HepG2 (cell line): ENCODE measurements at regions not wholly inside any gene's neighbourhood (a gene's known extent, or its start where the extent isn't known, plus 50 kb on each side); places are given as distances from the start of the nearest gene placed in this dataset.

Source experiments
- ATAC-seq: fragments of 200-7000 bp; cut with Tn5 transposase; 3 replicates; pipeline ENCODE4 v1.9.1; 2020; ENCODE audit warnings: mild to moderate bottlenecking, moderate library complexity
- BruUV-seq: library from RNA; stranded (reverse); fragments of 400-500 nt; replicated peaks from 2 replicates; lab custom pipeline; 2021; lab: Mats Ljungman, UMichigan
- CTCF ChIA-PET: fragments of 300-600 bp; formaldehyde crosslinking; extraction: SDS; loops from one replicate; lab custom pipeline; 2021; ENCODE audit warnings: low total read pairs, inconsistent platforms, low intra/inter-chr PET ratio; lab: Yijun Ruan, JAX
- POLR2A ChIA-PET: fragments of 350-600 bp; sonication (Branson Sonifier 250); formaldehyde crosslinking; loops from one replicate; lab custom pipeline; 2020; ENCODE audit warnings: antibody characterized with exemption, inconsistent platforms; lab: Yijun Ruan, JAX
- DNase-seq: peaks from one replicate; pipeline ENCODE4 v3.0.0-alpha.2; 2015; ENCODE audit warnings: low spot score
- FAIRE-seq: peaks from 3 replicates; lab custom pipeline; 2011; peaks lifted over from hg19 to GRCh38; lab: Jason Lieb, UNC
- H2AFZ ChIP-seq: one replicate; pipeline ENCODE4 v1.6.1; 2011; ENCODE audit warnings: low read length, inconsistent platforms
- H3K27ac ChIP-seq: fragments of 300-600 bp; 3 replicates; pipeline ENCODE4 v1.8.0; 2011; ENCODE audit warnings: mixed run types, mild to moderate bottlenecking, mixed read lengths, low read length, inconsistent platforms; ENCODE audit not compliant: insufficient read depth; ENCODE audit errors: extremely low read length
- H3K27me3 ChIP-seq, 2 experiments: fragments of 200-600 bp in 1 of 2; 2 replicates in 1 of 2; 3 replicates in 1 of 2; pipeline versions ENCODE4 v1.6.0 to v1.8.0; 2011; ENCODE audit warnings: low read length in 2 of 2, mild to moderate bottlenecking in 2 of 2, moderate library complexity in 2 of 2, inconsistent platforms in 1 of 2; ENCODE audit not compliant: insufficient read depth in 2 of 2, control insufficient read depth in 1 of 2
- H3K36me3 ChIP-seq, 2 experiments: fragments of 200-600 bp in 1 of 2; replicated peaks in 1 of 2; 2 replicates in 1 of 2; 3 replicates in 1 of 2; pipeline versions ENCODE4 v1.5.1 to v1.8.0; 2011; ENCODE audit warnings: low read length in 2 of 2, inconsistent platforms in 1 of 2; ENCODE audit not compliant: insufficient read depth in 2 of 2, control insufficient read depth in 1 of 2
- H3K4me1 ChIP-seq: 2 replicates; pipeline ENCODE4 v1.5.1; 2012; ENCODE audit warnings: low read length, inconsistent platforms; ENCODE audit not compliant: insufficient read depth
- H3K4me2 ChIP-seq: 2 replicates; pipeline ENCODE4 v1.6.0; 2011; ENCODE audit warnings: low read depth, low read length, inconsistent platforms
- H3K4me3 ChIP-seq, 3 experiments: fragments of 200-600 bp in 1 of 3; sonication (generic), shearing (Covaris generic) in 1 of 3; replicated peaks in 1 of 3; 2 replicates each; pipeline ENCODE4 v1.5.1; 2011 to 2016; ENCODE audit warnings: low read length in 3 of 3, inconsistent platforms in 2 of 3, low read depth in 2 of 3, mild to moderate bottlenecking in 2 of 3, control low read depth in 1 of 3, mixed read lengths in 1 of 3; ENCODE audit not compliant: insufficient read depth in 1 of 3
- H3K79me2 ChIP-seq: one replicate; pipeline ENCODE4 v1.6.1; 2011; ENCODE audit warnings: low read length, inconsistent platforms; ENCODE audit not compliant: insufficient read depth
- H3K9ac ChIP-seq: 2 replicates; pipeline ENCODE4 v1.6.0; 2011; ENCODE audit warnings: mild to moderate bottlenecking, low read depth, low read length, inconsistent platforms; ENCODE audit not compliant: insufficient read depth
- H3K9me3 ChIP-seq: 2 replicates; pipeline ENCODE4 v1.5.1; 2012; ENCODE audit warnings: mild to moderate bottlenecking, low read length
- H4K20me1 ChIP-seq: 2 replicates; pipeline ENCODE4 v1.6.0; 2011; ENCODE audit warnings: inconsistent platforms, mild to moderate bottlenecking, low read length, moderate library complexity; ENCODE audit not compliant: insufficient read depth
- ARID2 ChIP-seq: sonication (generic); formaldehyde crosslinking; IDR thresholded peaks from 2 replicates; pipeline ENCODE4 v1.8.1; 2022; ENCODE audit warnings: mild to moderate bottlenecking, missing genetic modification reagents, borderline replicate concordance
- ATF1 ChIP-seq: IDR thresholded peaks from 2 replicates; pipeline ENCODE4 v1.6.1; 2016; ENCODE audit warnings: mild to moderate bottlenecking, control low read depth
- BRCA1 ChIP-seq: sonication (generic); formaldehyde crosslinking; IDR thresholded peaks from 2 replicates; pipeline ENCODE4 v1.4.0; 2020; ENCODE audit warnings: missing genetic modification reagents
- CBX1 ChIP-seq: IDR thresholded peaks from one replicate; pipeline ENCODE4 v1.6.1; 2016; ENCODE audit warnings: antibody characterized with exemption, low read depth
- GATA4 ChIP-seq: sonication (generic); IDR thresholded peaks from 2 replicates; pipeline ENCODE4 v1.6.1; 2016; ENCODE audit warnings: antibody characterized with exemption, low read depth, borderline replicate concordance
- IKZF4 ChIP-seq: sonication (generic); formaldehyde crosslinking; IDR thresholded peaks from 2 replicates; pipeline ENCODE4 v1.5.1; 2020; ENCODE audit warnings: borderline replicate concordance, mild to moderate bottlenecking, low read depth, missing genetic modification reagents; ENCODE audit errors: not compliant biosample characterization
- KDM6A ChIP-seq: IDR thresholded peaks from 2 replicates; pipeline ENCODE4 v1.6.1; 2016; ENCODE audit warnings: low read depth
- NR2C2 ChIP-seq: sonication (generic); formaldehyde crosslinking; IDR thresholded peaks from 2 replicates; pipeline ENCODE4 v1.4.0; 2020; ENCODE audit warnings: missing genetic modification reagents, mild to moderate bottlenecking, moderate library complexity, borderline replicate concordance
- POLR2G ChIP-seq: fragments of 200-400 bp; formaldehyde crosslinking; IDR thresholded peaks from 2 replicates; pipeline ENCODE4 v1.6.1; 2018; ENCODE audit warnings: mild to moderate bottlenecking, low read depth, low read length, moderate library complexity
- RCOR2 ChIP-seq: IDR thresholded peaks from 2 replicates; pipeline ENCODE4 v1.6.1; 2016; ENCODE audit warnings: missing biosample characterization, missing genetic modification reagents
- THAP11 ChIP-seq: IDR thresholded peaks from 2 replicates; pipeline ENCODE4 v1.6.1; 2016; ENCODE audit warnings: missing biosample characterization, missing genetic modification reagents
- ZNF136 ChIP-seq: sonication (generic); formaldehyde crosslinking; IDR thresholded peaks from 2 replicates; pipeline ENCODE4 v1.8.1; 2022; ENCODE audit warnings: low read depth, mild to moderate bottlenecking, moderate library complexity, missing genetic modification reagents
- ZNF253 ChIP-seq: sonication (generic); formaldehyde crosslinking; IDR thresholded peaks from 2 replicates; pipeline ENCODE4 v1.8.0; 2022; ENCODE audit warnings: mild to moderate bottlenecking, missing genetic modification reagents, borderline replicate concordance
- ZNF451 ChIP-seq: sonication (generic); formaldehyde crosslinking; IDR thresholded peaks from 2 replicates; pipeline ENCODE4 v1.5.0; 2020; ENCODE audit warnings: mild to moderate bottlenecking, missing genetic modification reagents
- ZNF564 ChIP-seq: sonication (generic); formaldehyde crosslinking; IDR thresholded peaks from 2 replicates; pipeline ENCODE4 v1.8.1; 2023; ENCODE audit warnings: mild to moderate bottlenecking, missing genetic modification reagents
- ZNF570 ChIP-seq: sonication (generic); formaldehyde crosslinking; IDR thresholded peaks from 2 replicates; pipeline ENCODE4 v1.4.0; 2020; ENCODE audit warnings: mild to moderate bottlenecking, missing genetic modification reagents, borderline replicate concordance
- ZNF737 ChIP-seq: sonication (generic); formaldehyde crosslinking; IDR thresholded peaks from 2 replicates; pipeline ENCODE4 v1.5.0; 2020; ENCODE audit warnings: missing genetic modification reagents, mild to moderate bottlenecking, borderline replicate concordance
- ZNF761 ChIP-seq: sonication (generic); formaldehyde crosslinking; conservative IDR thresholded peaks from 2 replicates; pipeline ENCODE4 v1.4.0; 2020; ENCODE audit warnings: mild to moderate bottlenecking, missing genetic modification reagents
- ZNF879 ChIP-seq: sonication (generic); formaldehyde crosslinking; IDR thresholded peaks from 2 replicates; pipeline ENCODE4 v1.8.1; 2023; ENCODE audit warnings: missing genetic modification reagents
- WGBS: methylation state at CpG from one replicate; pipeline ENCODE4 v1.1.6; 2017; ENCODE audit warnings: low lambda C conversion rate; 5-methylcytosine and 5-hydroxymethylcytosine counted together
- in situ Hi-C: cut with HindIII; loops from 2 replicates; pipeline ENCODE4 v1.10.0; 2017; ENCODE audit warnings: low pct_unique_long_range_greater_than_20kb; ENCODE audit not compliant: extremely low pct_ligation_motif_present
- intact Hi-C: fragments of 100-400 bp; cut with micrococcal nuclease; formaldehyde crosslinking; loops from one replicate; pipeline ENCODE4 v1.10.0; 2022; ENCODE audit not compliant: unreplicated experiment
- TF ChIP-seq, protein P1 (sequence below): sonication (generic); formaldehyde crosslinking; IDR thresholded peaks from 2 replicates; pipeline ENCODE4 v1.5.1; 2020; ENCODE audit warnings: mild to moderate bottlenecking, missing genetic modification reagents, borderline replicate concordance
- TF ChIP-seq, protein P2 (sequence below): sonication (generic); formaldehyde crosslinking; IDR thresholded peaks from 2 replicates; pipeline ENCODE4 v1.4.0; 2020; ENCODE audit warnings: missing genetic modification reagents
- TF ChIP-seq, protein P3 (sequence below): IDR thresholded peaks from 2 replicates; pipeline ENCODE4 v1.6.1; 2016; ENCODE audit warnings: control low read depth

DNA sequence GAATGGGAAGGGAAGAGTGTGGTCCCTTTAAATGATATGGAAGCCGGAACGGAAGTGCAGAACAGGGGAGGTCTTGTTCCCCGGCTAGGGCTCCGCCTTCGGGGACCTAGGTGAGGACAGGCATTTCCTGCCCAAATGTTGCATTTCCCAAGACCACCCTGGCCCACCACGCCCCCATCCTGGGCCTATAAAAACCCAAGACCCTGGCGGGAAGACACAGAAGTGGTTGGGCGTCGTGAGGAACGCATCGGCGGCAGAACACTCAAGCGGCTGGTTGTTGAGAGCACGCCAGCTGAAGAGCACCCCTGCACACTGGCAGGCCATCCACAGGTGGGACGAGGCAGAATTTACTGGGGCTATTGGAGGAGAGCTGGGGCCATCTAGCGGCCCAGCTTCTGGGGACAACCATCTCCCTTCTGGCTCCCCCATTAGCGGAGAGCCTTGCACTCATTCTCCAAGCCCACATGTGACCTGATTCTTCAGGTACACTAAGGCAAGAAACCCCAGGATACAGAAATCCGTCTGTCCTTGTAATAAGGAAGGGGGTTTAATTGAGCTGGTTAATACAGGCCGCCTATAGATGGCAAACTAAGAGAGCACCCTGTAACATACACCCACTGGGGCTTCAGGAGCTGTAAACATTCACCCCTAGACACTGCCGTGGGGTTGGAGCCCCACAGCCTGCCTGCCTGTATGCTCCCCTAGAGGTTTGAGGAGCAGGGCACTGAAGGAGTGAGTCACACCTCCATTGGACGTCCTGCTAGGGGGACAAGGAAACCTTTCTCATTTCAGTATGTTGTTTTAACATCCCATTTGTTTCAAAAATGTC, 1327.9 kb downstream of the BRINP3 start:
- intact Hi-C loops: loop anchor here (1.0 kb wide), 1 partner anchor 1221 kb away; no protein-coding TSS in a partner anchor
- Histone ChIP-seq H3K36me3 (no peaks in the 10 kb centered on the region), H3K27me3 (no peaks in the 10 kb centered on the region), H3K4me3 (peak overlapping the region in 2 of 3 experiments; percentile 6 to 13; a peak in 3 of 6 replicates), H3K79me2 (no peaks in the 10 kb centered on the region), H2AFZ (peak overlapping the region; percentile 42), H3K9me3 (no peaks in the 10 kb centered on the region), H3K27ac (no peak overlapping the region), H3K9ac (no peak overlapping the region), H3K4me1 (no peaks in the 10 kb centered on the region), H3K4me2 (peak overlapping the region; percentile 27), H4K20me1 (no peaks in the 10 kb centered on the region)
- FAIRE-seq (no peak), ATAC-seq (peak; percentile 100), DNase-seq (peak; percentile 40)
- POLR2A ChIA-PET: no interaction called here
- BruUV-seq: no TSS peak
- WGBS: 10% methylated on average over 11 of the region's 21 CpGs
- in situ Hi-C loops: no loop called here
- CTCF ChIA-PET: interaction anchor here (1.2 kb wide), 1 partner anchor 367 kb away, joined by 4 read pairs; no protein-coding TSS in a partner anchor
- TF ChIP-seq ATF1 (no peak), ZNF253 (CRISPR knock-in tag) (no peak), ZNF136 (CRISPR knock-in tag) (no peak), POLR2G (0 out of 2 replicates have a peak, but pooled peaks have one; percentile 30), GATA4 (no peak), ZNF761 (CRISPR knock-in tag) (no peak), THAP11 (CRISPR knock-in tag) (no peak), ZNF570 (no peak), NR2C2 (CRISPR knock-in tag) (no peak), RCOR2 (CRISPR knock-in tag) (no peak), ZNF451 (CRISPR knock-in tag) (no peak), BRCA1 (CRISPR knock-in tag) (no peak), KDM6A (CRISPR knock-in tag) (no peak), ZNF879 (CRISPR knock-in tag) (no peak), ARID2 (CRISPR knock-in tag) (no peak), ZNF737 (no peak), CBX1 (no peak), IKZF4 (CRISPR knock-in tag) (peak; percentile 70), ZNF564 (CRISPR knock-in tag) (no peak)
- TF ChIP-seq, protein P1, sequence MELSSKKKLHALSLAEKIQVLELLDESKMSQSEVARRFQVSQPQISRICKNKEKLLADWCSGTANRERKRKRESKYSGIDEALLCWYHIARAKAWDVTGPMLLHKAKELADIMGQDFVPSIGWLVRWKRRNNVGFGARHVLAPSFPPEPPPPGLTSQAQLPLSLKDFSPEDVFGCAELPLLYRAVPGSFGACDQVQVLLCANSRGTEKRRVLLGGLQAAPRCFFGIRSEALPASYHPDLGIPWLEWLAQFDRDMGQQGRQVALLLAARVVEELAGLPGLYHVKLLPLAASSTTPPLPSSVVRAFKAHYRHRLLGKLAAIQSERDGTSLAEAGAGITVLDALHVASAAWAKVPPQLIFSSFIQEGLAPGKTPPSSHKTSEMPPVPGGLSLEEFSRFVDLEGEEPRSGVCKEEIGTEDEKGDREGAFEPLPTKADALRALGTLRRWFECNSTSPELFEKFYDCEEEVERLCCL: no peak
- TF ChIP-seq, protein P2, sequence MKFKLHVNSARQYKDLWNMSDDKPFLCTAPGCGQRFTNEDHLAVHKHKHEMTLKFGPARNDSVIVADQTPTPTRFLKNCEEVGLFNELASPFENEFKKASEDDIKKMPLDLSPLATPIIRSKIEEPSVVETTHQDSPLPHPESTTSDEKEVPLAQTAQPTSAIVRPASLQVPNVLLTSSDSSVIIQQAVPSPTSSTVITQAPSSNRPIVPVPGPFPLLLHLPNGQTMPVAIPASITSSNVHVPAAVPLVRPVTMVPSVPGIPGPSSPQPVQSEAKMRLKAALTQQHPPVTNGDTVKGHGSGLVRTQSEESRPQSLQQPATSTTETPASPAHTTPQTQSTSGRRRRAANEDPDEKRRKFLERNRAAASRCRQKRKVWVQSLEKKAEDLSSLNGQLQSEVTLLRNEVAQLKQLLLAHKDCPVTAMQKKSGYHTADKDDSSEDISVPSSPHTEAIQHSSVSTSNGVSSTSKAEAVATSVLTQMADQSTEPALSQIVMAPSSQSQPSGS (CRISPR knock-in tag): no peak
- TF ChIP-seq, protein P3, sequence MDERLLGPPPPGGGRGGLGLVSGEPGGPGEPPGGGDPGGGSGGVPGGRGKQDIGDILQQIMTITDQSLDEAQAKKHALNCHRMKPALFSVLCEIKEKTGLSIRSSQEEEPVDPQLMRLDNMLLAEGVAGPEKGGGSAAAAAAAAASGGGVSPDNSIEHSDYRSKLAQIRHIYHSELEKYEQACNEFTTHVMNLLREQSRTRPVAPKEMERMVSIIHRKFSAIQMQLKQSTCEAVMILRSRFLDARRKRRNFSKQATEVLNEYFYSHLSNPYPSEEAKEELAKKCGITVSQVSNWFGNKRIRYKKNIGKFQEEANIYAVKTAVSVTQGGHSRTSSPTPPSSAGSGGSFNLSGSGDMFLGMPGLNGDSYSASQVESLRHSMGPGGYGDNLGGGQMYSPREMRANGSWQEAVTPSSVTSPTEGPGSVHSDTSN (CRISPR knock-in tag): no peak
